ENCODE measurements at regions not wholly inside any gene's neighbourhood (a gene's known extent, or its start where the extent isn't known, plus 50 kb on each side); places are given as distances from the start of the nearest gene placed in this dataset.

DNA sequence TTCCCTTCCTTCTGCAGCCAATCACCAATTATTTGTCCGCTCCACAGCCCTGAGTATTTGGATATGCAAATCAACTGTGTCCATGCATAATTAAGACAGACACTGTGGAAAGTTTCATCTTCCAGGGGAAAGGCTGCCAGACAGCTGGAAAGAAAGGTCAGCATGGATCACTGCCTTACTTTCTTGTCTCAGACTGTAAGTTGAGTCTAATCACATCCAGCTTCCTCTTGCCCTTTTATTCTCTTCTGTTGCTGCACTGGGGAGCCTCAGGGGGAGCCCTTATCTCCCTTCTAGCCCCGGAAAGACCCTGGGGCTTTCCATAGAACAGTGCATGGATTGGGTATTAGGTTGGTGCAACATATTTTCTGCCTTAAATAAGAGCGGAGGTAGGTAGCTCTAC is 182.9 kb downstream of the OMA1 start:
- TF ChIP-seq FOXP2 (optimal IDR thresholded peaks at IDR 0.05; ENCODE audit: borderline replicate concordance, extremely low read depth, extremely low read length, insufficient read depth) (no peak), POLR2AphosphoS5 (IDR thresholded peaks at IDR 0.05; ENCODE audit: low read depth, low read length) (no peak), SIN3A (IDR thresholded peaks at IDR 0.05; ENCODE audit: borderline replicate concordance, insufficient read depth, low read length) (no peak), TAF1 (IDR thresholded peaks at IDR 0.05; ENCODE audit: borderline replicate concordance, insufficient read depth, low read length) (no peak)
- TF ChIP-seq, protein P1, sequence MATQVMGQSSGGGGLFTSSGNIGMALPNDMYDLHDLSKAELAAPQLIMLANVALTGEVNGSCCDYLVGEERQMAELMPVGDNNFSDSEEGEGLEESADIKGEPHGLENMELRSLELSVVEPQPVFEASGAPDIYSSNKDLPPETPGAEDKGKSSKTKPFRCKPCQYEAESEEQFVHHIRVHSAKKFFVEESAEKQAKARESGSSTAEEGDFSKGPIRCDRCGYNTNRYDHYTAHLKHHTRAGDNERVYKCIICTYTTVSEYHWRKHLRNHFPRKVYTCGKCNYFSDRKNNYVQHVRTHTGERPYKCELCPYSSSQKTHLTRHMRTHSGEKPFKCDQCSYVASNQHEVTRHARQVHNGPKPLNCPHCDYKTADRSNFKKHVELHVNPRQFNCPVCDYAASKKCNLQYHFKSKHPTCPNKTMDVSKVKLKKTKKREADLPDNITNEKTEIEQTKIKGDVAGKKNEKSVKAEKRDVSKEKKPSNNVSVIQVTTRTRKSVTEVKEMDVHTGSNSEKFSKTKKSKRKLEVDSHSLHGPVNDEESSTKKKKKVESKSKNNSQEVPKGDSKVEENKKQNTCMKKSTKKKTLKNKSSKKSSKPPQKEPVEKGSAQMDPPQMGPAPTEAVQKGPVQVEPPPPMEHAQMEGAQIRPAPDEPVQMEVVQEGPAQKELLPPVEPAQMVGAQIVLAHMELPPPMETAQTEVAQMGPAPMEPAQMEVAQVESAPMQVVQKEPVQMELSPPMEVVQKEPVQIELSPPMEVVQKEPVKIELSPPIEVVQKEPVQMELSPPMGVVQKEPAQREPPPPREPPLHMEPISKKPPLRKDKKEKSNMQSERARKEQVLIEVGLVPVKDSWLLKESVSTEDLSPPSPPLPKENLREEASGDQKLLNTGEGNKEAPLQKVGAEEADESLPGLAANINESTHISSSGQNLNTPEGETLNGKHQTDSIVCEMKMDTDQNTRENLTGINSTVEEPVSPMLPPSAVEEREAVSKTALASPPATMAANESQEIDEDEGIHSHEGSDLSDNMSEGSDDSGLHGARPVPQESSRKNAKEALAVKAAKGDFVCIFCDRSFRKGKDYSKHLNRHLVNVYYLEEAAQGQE (IDR thresholded peaks at IDR 0.05; ENCODE audit: insufficient read depth in 1 of 2, low read depth in 2 of 2, low read length in 2 of 2): no peak

DNA sequence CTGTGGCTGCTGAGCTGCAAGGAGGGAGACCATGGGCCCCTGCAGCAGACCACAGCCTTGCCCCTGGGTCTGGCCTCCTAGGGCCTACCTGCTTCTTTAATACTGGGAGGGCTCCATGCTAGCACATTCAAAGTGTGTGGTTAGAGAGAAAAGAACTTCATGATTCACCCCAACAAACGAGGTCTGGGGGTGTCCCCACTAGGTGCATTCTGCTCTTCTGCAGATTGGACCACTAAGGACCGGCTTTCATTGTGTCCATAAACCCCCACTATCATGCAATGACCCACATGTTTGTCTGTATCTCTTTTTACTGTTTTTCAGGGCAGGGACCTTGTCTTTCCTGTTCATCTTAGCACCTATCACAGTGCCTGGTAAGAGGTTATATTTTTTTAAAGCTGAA is 185.4 kb downstream of the OMA1 start:
- TF ChIP-seq SIN3A (IDR thresholded peaks at IDR 0.05; ENCODE audit: borderline replicate concordance, insufficient read depth, low read length) (no peak), POLR2AphosphoS5 (IDR thresholded peaks at IDR 0.05; ENCODE audit: low read depth, low read length) (no peak), TAF1 (IDR thresholded peaks at IDR 0.05; ENCODE audit: borderline replicate concordance, insufficient read depth, low read length) (no peak), FOXP2 (optimal IDR thresholded peaks at IDR 0.05; ENCODE audit: borderline replicate concordance, extremely low read depth, extremely low read length, insufficient read depth) (no peak)

DNA sequence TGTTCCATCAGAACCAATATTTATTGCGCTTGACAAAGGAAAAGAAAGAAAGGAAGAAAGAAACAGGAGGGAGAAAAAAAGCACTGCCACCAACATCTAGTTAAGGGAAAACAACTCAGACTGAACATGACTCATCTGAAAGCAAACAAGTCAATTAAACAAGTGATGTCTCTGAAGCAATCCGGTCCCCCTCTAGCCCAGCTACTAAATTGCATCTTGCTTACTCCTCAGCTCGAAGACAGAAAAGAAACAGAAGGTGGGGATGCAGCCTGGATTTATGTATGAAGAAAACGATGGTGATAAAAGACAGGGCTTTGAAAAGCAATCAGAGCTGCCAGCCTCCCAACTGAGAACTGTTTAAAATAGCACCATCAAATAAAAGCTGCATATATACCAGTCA is 188.2 kb downstream of the OMA1 start:
- TF ChIP-seq SIN3A (IDR thresholded peaks at IDR 0.05; ENCODE audit: borderline replicate concordance, insufficient read depth, low read length): no peak
- no peak for TF ChIP-seq POLR2AphosphoS5 (IDR thresholded peaks at IDR 0.05; ENCODE audit: low read depth, low read length)
- TF ChIP-seq FOXP2 (optimal IDR thresholded peaks at IDR 0.05; ENCODE audit: borderline replicate concordance, extremely low read depth, extremely low read length, insufficient read depth): no peak
- TF ChIP-seq, protein P1 (IDR thresholded peaks at IDR 0.05; ENCODE audit: insufficient read depth in 1 of 2, low read depth in 2 of 2, low read length in 2 of 2): no peak
- no peak for TF ChIP-seq TAF1 (IDR thresholded peaks at IDR 0.05; ENCODE audit: borderline replicate concordance, insufficient read depth, low read length)

DNA sequence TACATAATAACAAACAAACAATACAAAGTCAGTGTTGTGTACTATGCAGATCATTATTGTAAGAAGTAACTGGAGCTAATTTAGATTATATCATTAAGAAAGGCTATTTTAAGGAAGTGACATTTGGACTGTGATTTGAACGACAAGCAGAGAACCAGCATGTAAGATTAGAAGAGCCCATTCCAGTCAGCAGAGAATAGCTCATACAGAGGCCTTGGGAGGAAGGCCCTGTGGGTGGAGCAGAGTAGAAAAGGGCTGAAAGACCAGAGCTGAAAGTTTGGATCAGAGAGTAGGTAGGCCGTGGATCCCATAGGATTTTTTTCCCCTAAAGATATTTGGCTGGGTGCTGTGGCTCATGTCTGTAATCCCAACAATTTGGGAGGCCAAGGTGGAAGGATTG is 190.1 kb downstream of the OMA1 start:
- no peak for TF ChIP-seq FOXP2 (optimal IDR thresholded peaks at IDR 0.05; ENCODE audit: borderline replicate concordance, extremely low read depth, extremely low read length, insufficient read depth)
- TF ChIP-seq, protein P1 (IDR thresholded peaks at IDR 0.05; ENCODE audit: insufficient read depth in 1 of 2, low read depth in 2 of 2, low read length in 2 of 2): no peak
- TF ChIP-seq SIN3A (IDR thresholded peaks at IDR 0.05; ENCODE audit: borderline replicate concordance, insufficient read depth, low read length): no peak
- TF ChIP-seq POLR2AphosphoS5 (IDR thresholded peaks at IDR 0.05; ENCODE audit: low read depth, low read length): no peak
- no peak for TF ChIP-seq TAF1 (IDR thresholded peaks at IDR 0.05; ENCODE audit: borderline replicate concordance, insufficient read depth, low read length)

DNA sequence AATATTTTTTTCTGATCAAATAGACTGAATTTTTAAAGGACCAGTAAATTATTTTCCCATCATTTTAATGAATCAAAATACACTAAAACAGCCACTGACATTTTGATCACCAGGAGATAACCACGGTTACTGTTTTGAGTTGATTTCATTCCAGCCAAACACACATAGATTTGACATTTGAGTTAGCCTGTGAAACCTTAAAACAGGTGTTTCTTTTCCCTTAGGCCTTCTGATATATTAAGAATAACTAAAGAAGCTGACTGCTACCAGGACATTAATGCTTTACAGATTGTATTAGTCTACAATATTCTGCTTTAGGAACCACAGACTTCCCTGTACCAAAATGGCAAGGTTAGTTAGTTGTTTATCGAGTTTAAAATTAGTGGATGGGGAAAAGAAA is 193.4 kb downstream of the OMA1 start:
- TF ChIP-seq SIN3A (IDR thresholded peaks at IDR 0.05; ENCODE audit: borderline replicate concordance, insufficient read depth, low read length) (no peak), POLR2AphosphoS5 (IDR thresholded peaks at IDR 0.05; ENCODE audit: low read depth, low read length) (no peak), FOXP2 (optimal IDR thresholded peaks at IDR 0.05; ENCODE audit: borderline replicate concordance, extremely low read depth, extremely low read length, insufficient read depth) (no peak), TAF1 (IDR thresholded peaks at IDR 0.05; ENCODE audit: borderline replicate concordance, insufficient read depth, low read length) (no peak)
- TF ChIP-seq, protein P1 (IDR thresholded peaks at IDR 0.05; ENCODE audit: insufficient read depth in 1 of 2, low read depth in 2 of 2, low read length in 2 of 2): no peak
